ENCODE measurements at regions not wholly inside any gene's neighbourhood (a gene's known extent, or its start where the extent isn't known, plus 50 kb on each side); places are given as distances from the start of the nearest gene placed in this dataset.

- H3K9me3 ChIP-seq (ENCODE audit: low read length), result peaks cover 5% of the 10 kb centered on the region; the same call in 1 of the 2 replicates
- TF ChIP-seq, protein P1, sequence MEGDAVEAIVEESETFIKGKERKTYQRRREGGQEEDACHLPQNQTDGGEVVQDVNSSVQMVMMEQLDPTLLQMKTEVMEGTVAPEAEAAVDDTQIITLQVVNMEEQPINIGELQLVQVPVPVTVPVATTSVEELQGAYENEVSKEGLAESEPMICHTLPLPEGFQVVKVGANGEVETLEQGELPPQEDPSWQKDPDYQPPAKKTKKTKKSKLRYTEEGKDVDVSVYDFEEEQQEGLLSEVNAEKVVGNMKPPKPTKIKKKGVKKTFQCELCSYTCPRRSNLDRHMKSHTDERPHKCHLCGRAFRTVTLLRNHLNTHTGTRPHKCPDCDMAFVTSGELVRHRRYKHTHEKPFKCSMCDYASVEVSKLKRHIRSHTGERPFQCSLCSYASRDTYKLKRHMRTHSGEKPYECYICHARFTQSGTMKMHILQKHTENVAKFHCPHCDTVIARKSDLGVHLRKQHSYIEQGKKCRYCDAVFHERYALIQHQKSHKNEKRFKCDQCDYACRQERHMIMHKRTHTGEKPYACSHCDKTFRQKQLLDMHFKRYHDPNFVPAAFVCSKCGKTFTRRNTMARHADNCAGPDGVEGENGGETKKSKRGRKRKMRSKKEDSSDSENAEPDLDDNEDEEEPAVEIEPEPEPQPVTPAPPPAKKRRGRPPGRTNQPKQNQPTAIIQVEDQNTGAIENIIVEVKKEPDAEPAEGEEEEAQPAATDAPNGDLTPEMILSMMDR (conservative IDR thresholded peaks at IDR 0.05; ENCODE audit: low read length), result no peak
- TF ChIP-seq EZH2phosphoT487 (IDR thresholded peaks at IDR 0.05; ENCODE audit: borderline replicate concordance, low read depth, low read length), result no peak
- ChIA-PET CTCF (ENCODE audit: unreplicated experiment) (no interaction called here), POLR2A (no interaction called here)
- intact Hi-C loops (cut with micrococcal nuclease; ENCODE audit: unreplicated experiment), result no loop called here
- no peaks in the 10 kb centered on the region for H3K79me2 ChIP-seq (ENCODE audit: insufficient read depth, low read depth, low read length)
- no peak overlapping the region for H3K4me2 ChIP-seq (ENCODE audit: low read length)
- H3K4me1 ChIP-seq (ENCODE audit: insufficient read depth, low read length, poor library complexity, severe bottlenecking), result no peaks in the 10 kb centered on the region
- no peak for DNase-seq (ENCODE audit: low spot score)
- H3K9me2 ChIP-seq (ENCODE audit: insufficient read depth, low read length), result no peaks in the 10 kb centered on the region
- no peak overlapping the region for H2AFZ ChIP-seq (ENCODE audit: low read length)
- H3K27ac ChIP-seq (ENCODE audit: low read depth, low read length, poor library complexity, severe bottlenecking), result no peak overlapping the region
- H3K4me3 ChIP-seq (ENCODE audit: low read depth, low read length, poor library complexity, severe bottlenecking), result no peak overlapping the region
- no peaks in the 10 kb centered on the region for H3K36me3 ChIP-seq (ENCODE audit: insufficient read depth, low read length)
- no TSS peak for BruUV-seq (replicated peaks)
- no peaks in the 10 kb centered on the region for H4K20me1 ChIP-seq (ENCODE audit: insufficient read depth, low read length)
These were observed 1870.1 kb downstream of the LRRC4C start for GRCh38 chr11:39589391-39589790.

GRCh38 chr11:39586036-39586435 lies 1873.4 kb downstream of the LRRC4C start:
- H3K9me2 ChIP-seq (ENCODE audit: insufficient read depth, low read length), result no peaks in the 10 kb centered on the region
- no peaks in the 10 kb centered on the region for H3K4me1 ChIP-seq (ENCODE audit: insufficient read depth, low read length, poor library complexity, severe bottlenecking)
- ChIA-PET CTCF (ENCODE audit: unreplicated experiment) (no interaction called here), POLR2A (no interaction called here)
- no peaks in the 10 kb centered on the region for H4K20me1 ChIP-seq (ENCODE audit: insufficient read depth, low read length)
- no peak overlapping the region for H3K27ac ChIP-seq (ENCODE audit: low read depth, low read length, poor library complexity, severe bottlenecking)
- H2AFZ ChIP-seq (ENCODE audit: low read length), result no peak overlapping the region
- peaks cover 4% of the 10 kb centered on the region; the same call in 1 of the 2 replicates for H3K9me3 ChIP-seq (ENCODE audit: low read length)
- TF ChIP-seq, protein P1 (conservative IDR thresholded peaks at IDR 0.05; ENCODE audit: low read length), result no peak
- TF ChIP-seq EZH2phosphoT487 (IDR thresholded peaks at IDR 0.05; ENCODE audit: borderline replicate concordance, low read depth, low read length), result no peak
- H3K4me2 ChIP-seq (ENCODE audit: low read length), result no peak overlapping the region
- intact Hi-C loops (cut with micrococcal nuclease; ENCODE audit: unreplicated experiment), result no loop called here
- no peaks in the 10 kb centered on the region for H3K79me2 ChIP-seq (ENCODE audit: insufficient read depth, low read depth, low read length)
- no TSS peak for BruUV-seq (replicated peaks)
- H3K4me3 ChIP-seq (ENCODE audit: low read depth, low read length, poor library complexity, severe bottlenecking), result no peak overlapping the region
- H3K36me3 ChIP-seq (ENCODE audit: insufficient read depth, low read length), result no peaks in the 10 kb centered on the region
- DNase-seq (ENCODE audit: low spot score), result no peak

GRCh38 chr11:39571081-39571480 lies 1888.4 kb downstream of the LRRC4C start:
- ChIA-PET CTCF (ENCODE audit: unreplicated experiment) (no interaction called here), POLR2A (interaction anchor here (0.6 kb wide), 1 partner anchor 1059 kb away, joined by 4 read pairs; no protein-coding TSS in a partner anchor)
- DNase-seq (ENCODE audit: low spot score), result no peak
- Histone ChIP-seq H3K9me3 (ENCODE audit: low read length) (peaks cover 3% of the 10 kb centered on the region; the same call in 1 of the 2 replicates), H3K79me2 (ENCODE audit: insufficient read depth, low read depth, low read length) (no peaks in the 10 kb centered on the region), H3K36me3 (ENCODE audit: insufficient read depth, low read length) (no peaks in the 10 kb centered on the region), H3K27ac (ENCODE audit: low read depth, low read length, poor library complexity, severe bottlenecking) (no peak overlapping the region), H3K4me1 (ENCODE audit: insufficient read depth, low read length, poor library complexity, severe bottlenecking) (no peaks in the 10 kb centered on the region), H3K4me2 (ENCODE audit: low read length) (no peak overlapping the region), H3K9me2 (ENCODE audit: insufficient read depth, low read length) (no peaks in the 10 kb centered on the region), H4K20me1 (ENCODE audit: insufficient read depth, low read length) (no peaks in the 10 kb centered on the region), H2AFZ (ENCODE audit: low read length) (no peak overlapping the region), H3K4me3 (ENCODE audit: low read depth, low read length, poor library complexity, severe bottlenecking) (no peak overlapping the region)
- intact Hi-C loops (cut with micrococcal nuclease; ENCODE audit: unreplicated experiment), result no loop called here
- TF ChIP-seq EZH2phosphoT487 (IDR thresholded peaks at IDR 0.05; ENCODE audit: borderline replicate concordance, low read depth, low read length), result no peak
- TF ChIP-seq, protein P1 (conservative IDR thresholded peaks at IDR 0.05; ENCODE audit: low read length), result no peak
- no TSS peak for BruUV-seq (replicated peaks)
